IMR-90 (cell line): ENCODE measurements at regions not wholly inside any gene's neighbourhood (a gene's known extent, or its start where the extent isn't known, plus 50 kb on each side); places are given as distances from the start of the nearest gene placed in this dataset.

Experiments
- BHLHE40 ChIP-seq: fragments of 150-350 bp; IDR thresholded peaks from 2 replicates; pipeline ENCODE4 v1.6.1; 2016; ENCODE audit warnings: mild to moderate bottlenecking, low read depth, low read length
- CEBPB ChIP-seq: IDR thresholded peaks from 2 replicates; pipeline ENCODE4 v1.6.1; 2012; ENCODE audit warnings: low read depth, low read length, improper control_type of control experiment
- CTCF ChIP-seq: conservative IDR thresholded peaks from 2 replicates; pipeline ENCODE4 v1.5.1; 2012; ENCODE audit warnings: mild to moderate bottlenecking, low read depth, low read length, improper control_type of control experiment
- ELK1 ChIP-seq: fragments of 150-350 bp; IDR thresholded peaks from 2 replicates; pipeline ENCODE4 v1.6.1; 2016; ENCODE audit warnings: low read depth, mild to moderate bottlenecking, low read length, moderate library complexity, borderline replicate concordance
- FOS ChIP-seq: fragments of 150-350 bp; IDR thresholded peaks from 2 replicates; pipeline ENCODE4 v1.6.1; 2016; ENCODE audit warnings: low read depth, low read length
- POLR2A ChIP-seq: IDR thresholded peaks from 2 replicates; pipeline ENCODE4 v1.6.1; 2012; ENCODE audit warnings: mild to moderate bottlenecking, low read depth, low read length
- RAD21 ChIP-seq: IDR thresholded peaks from 2 replicates; pipeline ENCODE4 v1.6.1; 2012; ENCODE audit warnings: low read length, improper control_type of control experiment
- USF2 ChIP-seq: fragments of 150-350 bp; IDR thresholded peaks from 2 replicates; pipeline ENCODE4 v1.6.1; 2017; ENCODE audit warnings: mild to moderate bottlenecking, antibody characterized with exemption, low read length, low read depth

- TF ChIP-seq CTCF (no peak), ELK1 (no peak), BHLHE40 (no peak), RAD21 (no peak), POLR2A (no peak), FOS (no peak), CEBPB (no peak), USF2 (no peak)
Observed at GRCh38 chr5:58354827-58355226, 105.1 kb downstream of the PLK2 start.
